GM12872 (cell line): ENCODE measurements at regions not wholly inside any gene's neighbourhood (a gene's known extent, or its start where the extent isn't known, plus 50 kb on each side); places are given as distances from the start of the nearest gene placed in this dataset.

Source experiments
- CTCF ChIP-seq: IDR thresholded peaks from 3 replicates; pipeline ENCODE4 v1.5.1; 2011; ENCODE audit warnings: low read depth, mild to moderate bottlenecking, low read length, moderate library complexity; ENCODE audit not compliant: insufficient read depth

DNA sequence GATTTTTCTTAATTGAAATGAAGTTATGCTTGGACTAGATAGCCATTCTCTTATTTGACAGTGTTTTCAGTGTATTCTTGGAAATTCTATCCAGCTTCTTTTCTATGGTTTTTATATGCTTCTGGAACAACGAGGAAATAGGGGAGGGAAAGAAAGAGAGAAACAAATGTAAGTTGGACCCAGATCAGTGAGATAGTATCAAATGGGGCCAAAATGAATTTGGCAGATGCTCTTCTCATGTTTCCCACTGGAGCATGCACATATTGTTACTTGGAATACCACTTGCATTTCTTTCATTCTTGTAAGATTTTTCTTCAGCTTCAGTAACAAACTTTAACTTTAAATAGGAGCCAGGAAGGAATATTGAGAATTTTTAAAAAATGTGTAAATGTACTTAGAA is 312.3 kb downstream of the PRL start:
- no peak for TF ChIP-seq CTCF

DNA sequence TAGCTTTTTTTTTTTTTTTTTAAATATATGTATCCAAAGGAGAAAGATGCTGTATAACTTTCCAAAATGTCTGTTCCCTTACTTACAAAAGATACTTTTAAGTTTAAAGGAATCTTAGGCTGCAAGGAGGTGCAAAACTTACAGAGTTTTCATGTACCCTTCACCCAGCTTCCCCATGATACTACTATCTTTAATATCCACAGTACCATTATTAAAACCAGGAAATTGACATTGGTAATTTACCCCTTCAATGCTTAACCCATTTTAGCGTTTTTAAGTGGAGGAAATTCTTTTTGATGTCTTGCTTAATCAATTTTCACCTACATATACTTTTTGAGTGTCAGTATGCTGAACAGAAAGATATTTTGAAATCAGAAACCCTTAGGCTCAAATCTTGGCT is 310.9 kb downstream of the PRL start:
- TF ChIP-seq CTCF: no peak

GRCh38 chr6:21986703-21987102 is 310.1 kb downstream of the PRL start:
- no peak for TF ChIP-seq CTCF

DNA sequence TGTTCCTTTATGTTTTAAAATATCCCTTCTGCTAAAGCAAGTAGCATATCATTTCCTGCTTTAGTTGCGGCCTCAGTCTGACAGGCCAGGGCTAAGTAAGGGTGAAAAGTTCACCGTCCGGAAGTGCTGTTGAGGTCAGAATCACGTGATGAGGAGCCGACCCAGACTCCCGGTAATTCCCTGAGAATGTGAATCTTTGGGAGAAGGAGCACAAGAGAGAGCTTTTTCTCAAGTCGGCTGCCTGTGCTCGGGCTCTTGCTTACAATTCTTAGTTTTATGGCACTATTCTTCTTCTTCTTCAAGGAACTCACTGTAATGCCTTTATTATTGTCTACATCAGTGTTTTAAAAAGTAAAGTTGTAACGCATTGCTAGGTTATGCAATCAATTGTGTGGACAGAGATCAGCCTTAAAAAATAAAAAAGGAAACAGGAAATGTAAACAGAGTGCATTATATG is 309.3 kb downstream of the PRL start:
- no peak for TF ChIP-seq CTCF

- TF ChIP-seq CTCF: no peak
Observed at GRCh38 chr6:21990577-21990976, 306.3 kb downstream of the PRL start.

DNA sequence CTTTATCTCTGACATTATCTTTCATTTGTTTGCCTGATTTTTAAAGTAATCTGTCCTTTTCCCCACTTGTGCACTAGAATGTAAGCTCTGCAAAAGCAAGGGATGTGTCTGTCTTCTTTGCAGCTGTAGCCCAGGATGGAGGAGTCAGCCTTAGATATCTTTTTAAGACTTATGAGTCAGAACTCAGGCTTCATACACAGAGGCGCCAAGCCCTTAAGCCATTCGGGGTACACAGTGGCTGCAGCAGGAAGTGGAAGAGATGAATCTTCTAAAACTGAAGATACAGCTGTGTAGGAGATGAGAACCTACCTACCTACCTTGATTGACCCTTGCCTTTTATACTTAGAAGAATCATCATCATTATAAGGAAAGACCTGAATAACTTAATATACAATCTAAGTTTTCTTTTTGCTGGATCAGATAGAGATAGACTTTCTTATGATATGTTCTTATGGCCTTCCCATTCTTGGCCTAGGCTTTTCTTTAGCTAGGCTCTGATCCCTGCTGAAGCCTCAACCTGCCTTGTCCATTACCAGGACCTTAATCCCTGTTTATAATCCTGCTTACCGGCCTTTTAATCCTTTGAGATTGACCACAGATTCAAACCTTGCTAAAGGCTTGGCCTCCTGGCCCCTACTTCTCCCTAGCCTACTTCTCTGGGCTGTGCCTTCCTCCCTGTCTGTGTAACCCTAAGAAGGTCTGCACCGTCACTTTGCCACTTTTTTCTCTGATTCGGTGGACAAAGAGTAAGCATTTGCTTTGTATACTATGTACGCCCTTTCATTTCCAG is 304.5 kb downstream of the PRL start:
- TF ChIP-seq CTCF: no peak

DNA sequence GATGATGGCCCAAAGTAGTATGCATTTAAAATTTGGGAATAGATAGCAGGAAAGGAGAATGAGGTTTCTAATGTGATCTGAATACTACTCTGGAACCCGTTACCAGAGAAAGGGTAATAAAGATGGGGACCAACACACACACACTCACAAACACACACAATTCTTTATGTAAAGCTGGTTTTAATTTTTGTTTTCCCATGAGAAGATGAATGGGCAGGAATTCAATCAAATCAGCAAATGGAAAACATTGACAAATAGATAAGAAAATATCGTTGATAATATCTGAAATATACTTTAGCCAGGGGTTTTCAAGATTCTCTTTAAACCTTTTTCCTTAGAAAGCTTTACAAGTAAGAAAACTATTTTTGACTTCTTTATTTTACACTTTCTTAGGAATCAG is 303.0 kb downstream of the PRL start:
- no peak for TF ChIP-seq CTCF
